G401 (cell line): ENCODE measurements at regions not wholly inside any gene's neighbourhood (a gene's known extent, or its start where the extent isn't known, plus 50 kb on each side); places are given as distances from the start of the nearest gene placed in this dataset.
A peak's percentile ranks its signal among the peaks of the same experiment; 100 is the strongest.

ENCODE experiments used
- DNase-seq: peaks from one replicate; pipeline ENCODE4 v3.0.0-alpha.2; 2015; ENCODE audit warnings: low spot score
- in situ Hi-C: cut with HindIII; loops from 2 replicates; pipeline ENCODE4 v1.10.0; 2016; ENCODE audit warnings: low sequenced_read_pairs, mixed read lengths

DNA sequence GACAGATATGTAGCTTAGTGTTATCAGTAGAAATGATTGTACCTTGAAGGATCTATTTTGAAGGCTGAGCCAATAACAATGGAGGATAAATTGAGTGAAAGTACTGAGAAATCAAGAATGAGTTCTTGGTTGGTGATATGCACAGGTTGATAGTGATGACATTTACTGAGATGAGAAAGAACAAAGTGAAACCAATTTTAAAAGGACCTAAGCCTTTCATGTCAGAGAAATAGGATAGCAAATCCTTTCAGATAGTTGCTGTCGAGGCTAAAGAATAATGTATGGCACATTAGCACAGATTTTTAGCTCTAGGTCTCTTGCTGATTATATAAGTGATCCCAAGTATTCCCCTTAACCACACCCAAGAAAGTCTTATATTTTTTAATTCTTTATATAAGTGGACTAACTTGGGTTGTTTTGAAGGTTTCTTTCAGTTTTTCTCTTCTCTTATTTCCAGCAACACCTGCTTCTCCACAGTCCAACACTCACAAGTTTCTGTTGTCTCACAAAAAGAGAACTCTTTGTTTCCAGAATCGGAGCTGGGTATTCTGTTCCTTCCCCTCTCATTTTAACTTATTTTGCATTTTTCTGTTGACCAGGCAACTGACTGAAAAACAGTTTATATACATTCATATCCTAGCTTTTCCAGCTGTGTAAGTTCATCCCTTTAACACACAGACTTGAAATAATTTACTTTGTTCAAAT is 286.9 kb upstream of the ATP10B start:
- DNase-seq: no peak
- in situ Hi-C loops: no loop called here

DNA sequence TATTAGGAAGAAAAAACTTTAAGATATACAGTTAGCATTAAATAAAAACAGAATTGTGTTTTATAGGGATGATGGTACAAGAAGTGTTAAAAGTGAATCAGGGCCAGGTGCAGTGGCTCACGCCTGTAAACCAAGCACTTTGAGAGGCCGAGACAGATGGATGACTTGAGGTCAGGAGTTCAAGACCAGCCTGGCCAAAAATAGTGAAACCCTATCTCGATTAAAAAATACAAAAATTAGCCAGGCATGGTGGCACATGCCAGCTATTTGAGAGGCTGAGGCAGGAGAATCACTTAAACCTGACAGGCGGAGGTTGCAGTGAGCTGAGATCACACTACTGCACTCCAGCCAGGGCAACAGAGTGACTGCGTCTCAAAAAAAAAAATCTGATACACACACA is 282.9 kb upstream of the ATP10B start:
- DNase-seq: no peak
- in situ Hi-C loops: no loop called here

DNA sequence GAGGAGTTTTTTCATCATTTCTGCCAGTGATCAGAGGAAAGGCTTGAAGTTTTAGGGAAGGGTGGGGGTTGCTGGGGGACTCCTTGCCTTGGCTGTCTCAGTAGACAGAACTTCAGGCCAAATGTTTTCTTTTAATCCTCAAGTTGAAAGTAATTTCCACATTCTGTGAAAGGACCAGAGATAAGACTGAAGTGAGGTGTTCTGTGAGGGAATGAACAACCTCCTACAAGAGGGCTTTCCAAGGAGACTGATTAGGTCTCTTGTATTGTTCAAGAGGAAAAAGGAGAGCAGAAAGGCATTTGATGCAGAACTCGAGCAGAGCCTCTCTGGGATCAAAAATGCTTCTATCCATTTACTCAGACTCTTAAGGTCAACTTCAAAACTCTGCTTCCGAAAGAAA is 282.1 kb upstream of the ATP10B start:
- no peak for DNase-seq
- in situ Hi-C loops: no loop called here

DNA sequence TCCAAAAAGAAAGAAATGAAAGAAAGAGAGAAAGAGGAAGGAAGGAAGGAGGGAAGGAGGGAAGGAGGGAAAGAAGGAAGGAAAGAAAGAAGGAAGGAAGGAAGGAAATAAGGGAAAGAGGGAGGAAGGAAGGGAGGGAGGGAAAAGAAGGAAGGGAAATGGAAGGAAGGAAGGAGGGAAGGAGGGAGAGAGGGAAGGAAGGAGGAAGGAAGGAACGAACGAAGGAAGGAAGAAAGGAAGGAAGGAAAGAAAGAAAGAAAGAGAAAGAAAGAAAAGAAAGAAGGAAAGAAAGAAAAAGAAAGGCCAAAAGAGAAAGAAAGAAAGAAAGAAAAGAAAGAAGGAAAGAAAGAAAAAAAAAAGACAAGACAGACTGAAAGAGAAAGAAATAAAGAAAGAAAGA is 263.9 kb upstream of the ATP10B start:
- no peak for DNase-seq
- in situ Hi-C loops: no loop called here

DNA sequence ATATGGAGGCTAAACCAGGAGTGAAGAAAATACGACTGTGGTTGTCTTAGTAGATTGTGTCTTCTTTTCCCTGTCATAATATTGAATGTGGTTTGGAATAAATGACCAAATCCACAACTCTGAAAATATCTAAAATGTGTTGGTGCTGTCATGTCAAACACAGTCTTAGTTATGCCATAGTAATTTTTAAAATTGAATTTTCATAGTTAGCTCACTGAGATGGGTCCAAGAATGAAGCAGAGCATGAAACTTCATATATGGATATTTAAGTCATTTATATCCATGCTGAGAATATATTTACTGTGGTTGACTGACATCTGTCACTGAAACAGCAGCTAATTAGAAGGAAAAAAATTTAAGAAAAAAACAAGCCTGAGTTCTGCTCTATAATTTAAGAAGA is 260.4 kb upstream of the ATP10B start:
- in situ Hi-C loops: no loop called here

DNA sequence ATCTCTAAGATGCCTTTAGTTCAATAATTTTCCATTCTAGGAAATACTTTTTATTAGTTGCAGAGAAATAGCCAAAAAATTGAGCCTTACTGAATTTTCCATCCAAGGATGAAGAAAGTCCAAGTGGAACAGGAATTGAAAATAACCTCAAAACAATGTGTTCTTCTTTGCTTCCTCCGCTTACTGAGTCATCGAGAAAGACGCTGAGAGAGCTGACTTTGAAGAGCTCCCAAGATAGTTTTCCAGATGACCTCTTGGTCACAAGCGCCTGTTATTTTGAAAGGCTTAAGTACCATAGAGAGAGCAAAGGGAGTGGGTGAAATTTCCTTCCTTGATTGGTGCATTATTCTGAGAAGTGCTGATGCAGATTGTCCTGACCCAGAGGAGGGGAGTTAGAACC is 253.5 kb upstream of the ATP10B start:
- no peak for DNase-seq
- in situ Hi-C loops: no loop called here

More for the DNA sequence above, 260.4 kb upstream of the ATP10B start:
- no peak for DNase-seq

DNA sequence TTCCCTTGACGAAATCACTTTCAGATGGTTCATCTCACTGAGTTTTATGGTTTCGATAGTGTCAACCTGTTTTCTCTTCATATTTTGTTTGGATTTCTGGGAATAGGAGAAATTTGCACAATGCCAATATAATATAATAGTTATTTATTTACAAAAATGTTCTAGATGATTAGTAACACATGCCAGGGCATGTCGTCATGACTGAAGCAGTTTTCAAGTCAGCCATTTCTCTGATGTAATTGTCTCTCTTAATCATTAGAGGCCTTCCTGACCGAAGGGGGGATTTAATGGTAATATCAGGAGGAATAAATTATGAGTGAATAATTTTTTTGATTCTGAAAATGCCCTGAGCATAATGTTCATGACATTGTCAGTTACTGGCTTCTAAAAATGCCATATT is 246.5 kb upstream of the ATP10B start:
- in situ Hi-C loops: no loop called here
- no peak for DNase-seq

DNA sequence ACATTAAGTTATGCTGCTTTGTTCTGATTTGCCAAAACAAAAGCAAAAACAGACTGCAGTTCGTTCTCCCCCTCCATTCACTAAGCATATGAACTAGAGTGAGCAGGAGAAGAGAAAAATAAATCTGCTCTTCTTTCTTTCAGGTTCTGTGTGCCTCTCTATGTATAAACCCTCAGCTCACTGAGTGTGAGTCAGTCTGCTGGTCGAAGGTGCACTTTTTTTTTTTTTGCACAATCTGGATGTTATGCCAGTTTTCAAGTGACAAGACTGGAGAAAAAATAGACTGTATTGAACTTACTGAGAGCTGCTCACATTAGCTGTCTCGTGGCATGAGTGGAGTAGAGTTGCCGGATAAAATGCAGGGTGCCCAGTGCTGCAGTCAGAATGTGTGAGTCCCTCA is 244.6 kb upstream of the ATP10B start:
- DNase-seq: no peak
- in situ Hi-C loops: no loop called here

DNA sequence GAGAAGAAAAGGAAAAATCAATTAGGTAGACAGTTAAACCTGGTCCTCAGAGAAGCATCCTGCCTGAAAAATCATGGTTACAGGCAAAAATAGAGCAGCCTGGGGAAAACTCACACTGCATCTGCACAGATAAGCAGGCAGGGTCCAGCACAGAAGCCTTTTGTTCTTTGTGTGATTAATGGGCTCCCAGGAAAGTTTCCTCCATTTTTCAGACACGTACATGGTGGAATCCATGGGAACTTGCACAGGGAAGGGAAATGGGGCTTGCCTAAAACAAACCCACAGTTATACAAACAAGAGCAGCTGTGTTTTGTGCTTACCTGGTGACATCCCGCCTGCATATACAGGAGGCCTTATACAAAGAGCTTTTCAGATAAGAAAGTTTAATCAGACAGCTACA is 243.9 kb upstream of the ATP10B start:
- in situ Hi-C loops: no loop called here
- DNase-seq: no peak

DNA sequence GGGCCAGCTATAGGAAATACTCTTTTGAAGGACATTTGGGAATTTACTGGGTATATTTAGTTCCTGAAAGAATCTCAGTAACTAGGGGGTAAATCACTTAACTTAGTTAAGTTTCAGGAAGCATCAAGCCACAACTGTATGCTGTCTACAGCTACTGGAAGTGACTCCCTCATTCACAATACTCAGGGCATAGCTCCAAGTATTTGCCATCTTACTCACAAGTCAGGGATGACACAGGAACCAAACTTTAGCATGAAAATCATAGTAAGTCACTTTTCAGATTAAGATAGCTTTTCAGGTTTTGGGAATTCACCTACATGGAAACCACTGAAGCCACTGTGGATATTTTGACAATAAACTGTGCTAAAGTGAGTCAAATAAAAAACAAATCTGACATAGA is 242.4 kb upstream of the ATP10B start:
- in situ Hi-C loops: no loop called here
- no peak for DNase-seq

DNA sequence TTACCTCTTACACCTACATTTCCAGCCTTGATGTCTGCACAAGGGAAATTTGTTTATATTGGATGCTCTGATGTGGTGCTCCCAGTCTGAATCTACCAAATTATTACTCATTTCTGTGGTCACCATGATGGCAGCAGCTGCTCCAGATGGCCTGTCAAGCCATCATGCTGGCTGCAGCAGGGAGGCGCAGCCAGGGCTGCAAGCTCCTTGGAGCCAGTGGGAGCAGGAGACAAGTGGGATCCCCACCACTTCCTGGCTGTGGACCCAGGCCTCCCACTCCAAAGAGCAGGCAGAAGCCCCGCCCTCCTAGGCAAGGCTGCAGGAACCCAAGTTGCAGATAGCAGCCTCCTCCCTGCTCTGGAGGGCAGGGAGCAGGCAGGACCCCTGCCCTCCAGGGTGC is 241.1 kb upstream of the ATP10B start:
- in situ Hi-C loops: no loop called here
- no peak for DNase-seq

DNA sequence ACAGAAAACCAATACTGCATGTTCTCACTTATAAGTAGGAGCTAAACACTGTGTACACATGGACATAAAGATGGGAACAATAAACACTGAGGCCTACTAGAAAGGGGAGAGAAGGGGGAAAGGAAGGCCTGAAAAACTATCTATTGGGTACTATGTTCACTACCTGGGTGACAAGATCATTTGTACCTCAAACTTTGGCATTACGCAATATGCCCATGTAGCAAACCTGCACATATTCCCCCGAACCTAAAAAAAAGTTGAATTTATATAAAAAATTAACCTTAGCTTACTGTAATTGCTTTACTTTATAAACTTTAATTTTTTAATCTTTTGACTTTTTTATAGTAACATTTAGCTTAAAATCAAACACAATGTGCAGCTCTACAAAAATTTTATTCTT is 237.6 kb upstream of the ATP10B start:
- DNase-seq: no peak
- in situ Hi-C loops: no loop called here

DNA sequence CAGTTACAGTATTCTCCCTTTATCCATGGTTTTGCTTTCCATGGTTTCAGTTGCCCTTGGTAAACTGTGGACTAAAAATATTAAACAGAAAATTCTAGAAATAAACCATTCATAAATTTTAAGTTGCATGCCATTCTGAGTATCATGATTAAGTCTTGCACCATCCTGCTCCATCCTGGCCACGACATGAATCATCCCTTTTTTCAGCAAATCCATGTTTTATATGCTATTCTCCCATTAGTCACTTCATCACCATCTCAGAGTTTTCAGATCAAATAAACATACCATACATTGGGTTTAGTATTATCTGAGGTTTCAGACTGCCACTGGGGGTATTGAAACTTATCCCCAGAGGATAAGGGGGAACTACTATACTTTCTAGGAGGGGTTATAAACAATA is 234.4 kb upstream of the ATP10B start:
- in situ Hi-C loops: no loop called here
- no peak for DNase-seq

DNA sequence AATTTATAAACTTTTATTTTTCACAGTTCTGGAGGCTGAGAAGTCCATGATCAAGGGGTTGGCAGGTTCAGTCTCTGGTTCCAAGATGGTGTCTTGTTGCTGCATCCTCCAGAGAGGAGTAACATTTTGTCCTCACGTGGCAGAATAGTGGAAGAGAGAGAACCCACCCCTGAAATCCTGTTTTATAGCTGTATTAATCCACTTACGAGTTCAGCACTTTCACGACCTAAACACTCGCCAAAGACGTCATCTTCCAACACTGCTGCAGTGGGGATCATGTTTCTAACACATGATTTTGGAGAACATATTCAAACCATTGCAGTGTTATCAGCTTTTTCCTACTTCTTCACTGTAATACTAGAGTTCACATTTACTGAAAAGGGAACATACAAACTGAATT is 233.0 kb upstream of the ATP10B start:
- in situ Hi-C loops: no loop called here
- no peak for DNase-seq

DNA sequence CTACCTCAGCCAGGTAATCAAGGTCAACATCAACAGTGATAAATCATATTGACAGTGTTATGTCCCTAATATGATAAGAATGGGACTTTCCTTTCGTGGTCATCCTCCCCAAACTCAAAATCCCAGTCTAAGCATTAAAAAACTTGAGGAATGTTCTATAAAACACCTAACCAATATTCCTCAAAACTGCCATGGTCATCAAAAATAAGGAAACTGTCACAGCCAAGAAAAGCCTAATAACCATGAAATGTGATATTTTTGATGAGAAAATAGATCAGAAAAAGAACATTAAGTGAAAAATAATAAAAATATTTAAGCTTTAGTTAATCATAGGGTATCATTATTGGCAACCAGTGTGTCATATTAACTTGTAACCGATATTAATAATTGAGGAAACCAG is 232.1 kb upstream of the ATP10B start:
- in situ Hi-C loops: no loop called here
- no peak for DNase-seq

DNA sequence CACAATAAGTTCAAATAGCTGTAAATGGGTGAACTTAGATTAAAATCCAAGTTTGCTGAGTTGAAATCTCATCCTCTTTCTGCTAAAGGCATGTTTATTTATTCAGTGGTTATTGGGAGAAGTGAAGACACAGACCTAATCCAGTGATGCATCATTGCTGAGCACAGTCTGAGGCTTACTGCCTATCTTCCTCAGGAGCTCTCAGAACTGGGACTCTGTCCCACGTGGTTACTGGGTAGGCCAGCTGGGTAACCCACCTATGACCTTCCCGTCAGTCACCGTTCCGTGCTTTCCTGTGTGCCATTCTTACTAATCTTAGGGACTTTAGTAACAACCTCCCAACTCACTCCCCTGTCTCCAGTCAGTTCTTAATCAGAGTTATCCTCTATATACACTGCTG is 226.8 kb upstream of the ATP10B start:
- in situ Hi-C loops: no loop called here
- DNase-seq: no peak

DNA sequence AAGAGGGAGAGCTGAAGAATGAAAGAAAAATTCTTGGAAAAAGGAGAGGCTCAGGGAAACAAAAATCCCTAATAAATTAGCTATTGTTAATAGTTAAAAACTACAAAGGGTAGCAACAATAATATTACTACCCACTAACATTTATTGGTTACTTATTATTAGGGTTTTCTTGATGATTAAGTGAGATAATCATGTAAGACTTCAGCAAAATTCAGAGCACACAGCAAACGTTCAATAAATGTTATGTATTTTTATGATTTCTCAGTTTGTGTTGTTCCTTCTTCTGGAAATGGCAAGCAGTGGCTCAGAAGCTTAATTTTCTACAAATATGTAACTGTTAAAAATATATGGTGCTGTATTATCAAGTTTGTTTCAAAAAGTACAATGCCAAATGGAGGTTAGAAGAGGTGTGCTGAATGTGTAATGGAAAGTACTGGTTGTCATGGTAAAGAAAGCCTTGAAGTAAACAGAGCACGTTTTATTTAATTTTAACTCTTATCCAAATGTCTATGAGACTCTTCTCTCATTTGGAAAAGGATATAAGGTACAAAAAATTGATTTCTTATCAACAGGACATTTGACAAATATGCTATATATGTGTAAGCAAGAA is 226.0 kb upstream of the ATP10B start:
- DNase-seq: no peak
- in situ Hi-C loops: no loop called here

DNA sequence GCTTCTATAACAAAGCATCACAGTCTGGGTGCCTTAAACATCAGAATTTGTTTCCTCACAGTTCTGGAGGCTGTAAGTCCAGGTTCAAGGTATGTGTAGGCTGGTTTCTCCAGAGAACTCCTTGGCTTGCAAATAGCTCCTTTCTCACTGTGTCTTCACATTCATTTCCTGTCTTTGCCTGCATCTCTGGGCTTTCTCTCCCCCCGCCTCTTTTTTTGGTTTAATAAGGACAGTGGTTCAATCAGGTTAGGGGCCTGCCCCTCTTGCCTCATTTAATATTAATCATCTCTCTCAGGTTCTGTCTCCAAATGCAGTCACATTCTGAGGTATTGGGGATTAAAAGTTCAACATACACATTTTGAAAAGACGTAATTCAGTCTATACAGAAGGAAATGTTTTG is 225.5 kb upstream of the ATP10B start:
- in situ Hi-C loops: no loop called here
- DNase-seq: no peak

DNA sequence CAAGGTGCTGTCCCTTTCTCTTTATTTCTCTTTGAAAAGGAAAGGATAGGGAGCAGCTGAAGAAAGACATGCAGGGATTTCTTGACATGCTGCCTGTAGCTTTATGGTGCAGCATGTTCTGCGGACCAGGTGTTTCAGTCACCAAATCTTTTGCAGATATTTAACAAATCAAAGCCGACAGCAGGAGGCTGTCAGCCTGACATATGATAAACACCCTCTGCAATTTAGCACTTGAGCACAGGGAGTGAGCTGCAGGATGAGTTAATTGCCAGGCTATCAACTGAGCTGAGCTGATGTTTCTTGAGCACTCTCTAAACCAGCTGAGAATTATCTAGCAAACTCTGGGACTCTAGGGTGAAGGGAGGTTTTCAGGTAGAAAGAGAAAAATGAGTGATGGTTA is 212.8 kb upstream of the ATP10B start:
- in situ Hi-C loops: no loop called here
- peak; percentile 9 for DNase-seq

DNA sequence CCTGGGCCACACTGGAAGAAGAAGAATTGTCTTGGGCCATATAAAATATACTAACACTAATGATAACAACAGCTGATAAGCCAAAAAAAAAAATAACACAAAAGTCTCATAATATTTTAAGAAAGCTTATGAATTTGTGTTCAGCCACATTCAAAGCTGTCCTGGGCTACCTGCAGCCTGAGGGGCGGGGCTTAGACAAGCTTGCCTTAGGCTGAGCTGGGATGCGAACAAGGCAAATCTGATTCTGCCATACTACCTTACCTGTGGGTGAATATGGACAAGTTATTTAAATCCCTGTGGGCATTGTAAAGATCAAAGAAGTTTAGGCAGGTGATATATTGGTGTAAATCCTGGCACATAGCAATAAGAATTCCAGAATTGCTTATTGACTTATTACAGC is 212.3 kb upstream of the ATP10B start:
- in situ Hi-C loops: no loop called here
- DNase-seq: no peak

DNA sequence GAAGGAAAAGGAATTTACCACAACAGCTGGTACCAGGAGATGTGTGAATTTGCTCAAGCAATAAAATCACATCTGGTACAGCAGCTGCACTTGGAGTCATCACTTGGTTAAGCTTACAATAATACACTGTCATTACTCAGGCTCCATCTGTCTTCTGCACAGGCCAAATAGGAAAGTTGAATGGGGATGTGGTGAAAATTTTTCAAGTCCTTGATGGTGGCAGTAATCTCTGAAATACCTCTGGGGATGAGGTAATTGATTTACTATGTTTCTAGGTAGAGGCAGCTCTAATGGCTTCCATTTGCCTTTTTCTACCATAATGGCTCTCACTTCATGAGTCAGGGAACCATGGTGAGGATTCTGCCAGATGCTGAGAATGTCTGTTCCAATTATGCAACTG is 206.8 kb upstream of the ATP10B start:
- in situ Hi-C loops: no loop called here
- DNase-seq: no peak
